ENCODE measurements at regions not wholly inside any gene's neighbourhood (a gene's known extent, or its start where the extent isn't known, plus 50 kb on each side); places are given as distances from the start of the nearest gene placed in this dataset.

DNA sequence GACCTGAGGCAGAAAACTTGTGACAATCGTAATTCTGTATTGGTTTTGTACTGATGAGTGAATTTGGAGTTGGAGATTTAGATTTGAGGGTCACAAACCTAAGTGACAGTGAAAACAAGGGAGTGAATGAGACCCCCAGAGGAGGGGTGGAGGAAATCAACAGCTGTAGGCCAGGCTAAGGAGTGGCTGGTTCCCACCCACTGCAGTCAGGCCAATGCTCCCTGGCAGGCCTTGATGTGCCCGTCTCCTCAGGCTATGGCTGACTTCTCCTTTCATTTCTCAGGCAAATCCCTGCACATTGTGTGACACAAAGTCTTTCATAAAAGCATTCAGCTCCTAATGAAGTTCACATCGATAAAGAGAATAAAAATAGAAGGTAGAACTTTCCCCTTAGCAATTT lies 557.6 kb downstream of the CETN3 start:
- Mint-ChIP-seq H3K27me3 (ENCODE audit: low read depth, unreplicated experiment) (no peaks in the 10 kb centered on the region), H3K27ac (ENCODE audit: unreplicated experiment) (no peak overlapping the region), H3K36me3 (ENCODE audit: low read depth, unreplicated experiment) (no peaks in the 10 kb centered on the region), H3K4me3 (ENCODE audit: unreplicated experiment) (no peak overlapping the region), H3K9me3 (ENCODE audit: unreplicated experiment) (no peaks in the 10 kb centered on the region), H3K4me1 (ENCODE audit: low read depth, unreplicated experiment) (peaks cover 6% of the 10 kb centered on the region)
- Histone ChIP-seq H3K27me3 (ENCODE audit: insufficient read depth, low read length) (no peaks in the 10 kb centered on the region), H3K4me1 (ENCODE audit: insufficient read depth, low read length) (no peaks in the 10 kb centered on the region), H3K36me3 (ENCODE audit: insufficient read depth, low read length) (no peaks in the 10 kb centered on the region), H3K4me2 (ENCODE audit: low read length) (no peak overlapping the region), H3K27ac (ENCODE audit: low read depth, low read length) (no peak overlapping the region), H4K20me1 (ENCODE audit: insufficient read depth, low read length) (no peaks in the 10 kb centered on the region), H2AFZ (ENCODE audit: low read depth, low read length) (no peak overlapping the region), H3K79me2 (ENCODE audit: insufficient read depth, low read length) (no peaks in the 10 kb centered on the region), H3K4me3 (ENCODE audit: insufficient read depth, low read depth, low read length) (no peak overlapping the region), H3K9me3 (ENCODE audit: insufficient read depth, low read depth, low read length) (no peaks in the 10 kb centered on the region), H3K9ac (ENCODE audit: low read length) (no peak overlapping the region)
- FAIRE-seq (no peak), DNase-seq (ENCODE audit: low read depth) (no peak)
- TF ChIP-seq EZH2 (IDR thresholded peaks at IDR 0.05; ENCODE audit: insufficient read depth, low read length): no peak
- TF ChIP-seq, protein P1, sequence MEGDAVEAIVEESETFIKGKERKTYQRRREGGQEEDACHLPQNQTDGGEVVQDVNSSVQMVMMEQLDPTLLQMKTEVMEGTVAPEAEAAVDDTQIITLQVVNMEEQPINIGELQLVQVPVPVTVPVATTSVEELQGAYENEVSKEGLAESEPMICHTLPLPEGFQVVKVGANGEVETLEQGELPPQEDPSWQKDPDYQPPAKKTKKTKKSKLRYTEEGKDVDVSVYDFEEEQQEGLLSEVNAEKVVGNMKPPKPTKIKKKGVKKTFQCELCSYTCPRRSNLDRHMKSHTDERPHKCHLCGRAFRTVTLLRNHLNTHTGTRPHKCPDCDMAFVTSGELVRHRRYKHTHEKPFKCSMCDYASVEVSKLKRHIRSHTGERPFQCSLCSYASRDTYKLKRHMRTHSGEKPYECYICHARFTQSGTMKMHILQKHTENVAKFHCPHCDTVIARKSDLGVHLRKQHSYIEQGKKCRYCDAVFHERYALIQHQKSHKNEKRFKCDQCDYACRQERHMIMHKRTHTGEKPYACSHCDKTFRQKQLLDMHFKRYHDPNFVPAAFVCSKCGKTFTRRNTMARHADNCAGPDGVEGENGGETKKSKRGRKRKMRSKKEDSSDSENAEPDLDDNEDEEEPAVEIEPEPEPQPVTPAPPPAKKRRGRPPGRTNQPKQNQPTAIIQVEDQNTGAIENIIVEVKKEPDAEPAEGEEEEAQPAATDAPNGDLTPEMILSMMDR (IDR thresholded peaks at IDR 0.05; ENCODE audit: insufficient read depth, low read depth, low read length): no peak

DNA sequence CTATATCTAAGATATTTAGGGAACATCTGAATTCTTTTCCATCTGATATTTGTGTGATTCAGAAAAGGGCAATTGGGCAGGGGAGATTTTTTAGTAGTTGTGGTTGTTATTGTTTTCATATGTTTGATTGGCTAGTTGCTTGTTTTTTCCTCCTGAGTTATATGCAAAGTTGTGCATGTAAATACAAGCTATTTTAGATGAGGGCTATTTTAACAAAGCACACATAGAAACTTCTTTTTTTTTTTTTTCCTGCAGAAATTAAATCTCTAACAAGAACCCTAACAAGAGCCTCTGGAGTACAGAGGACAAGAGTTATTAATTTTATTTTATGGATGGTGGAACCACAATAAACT lies 559.1 kb downstream of the CETN3 start:
- Histone ChIP-seq H3K4me3 (ENCODE audit: insufficient read depth, low read depth, low read length) (no peak overlapping the region), H3K4me2 (ENCODE audit: low read length) (no peak overlapping the region), H3K79me2 (ENCODE audit: insufficient read depth, low read length) (no peaks in the 10 kb centered on the region), H3K27me3 (ENCODE audit: insufficient read depth, low read length) (no peaks in the 10 kb centered on the region), H4K20me1 (ENCODE audit: insufficient read depth, low read length) (no peaks in the 10 kb centered on the region), H3K4me1 (ENCODE audit: insufficient read depth, low read length) (no peaks in the 10 kb centered on the region), H3K9me3 (ENCODE audit: insufficient read depth, low read depth, low read length) (no peaks in the 10 kb centered on the region), H3K36me3 (ENCODE audit: insufficient read depth, low read length) (no peaks in the 10 kb centered on the region), H2AFZ (ENCODE audit: low read depth, low read length) (no peak overlapping the region), H3K9ac (ENCODE audit: low read length) (no peak overlapping the region), H3K27ac (ENCODE audit: low read depth, low read length) (no peak overlapping the region)
- DNase-seq (ENCODE audit: low read depth): no peak
- H3K27ac Mint-ChIP-seq (ENCODE audit: unreplicated experiment): no peak overlapping the region
- no peak for TF ChIP-seq EZH2 (IDR thresholded peaks at IDR 0.05; ENCODE audit: insufficient read depth, low read length)
- peaks cover 6% of the 10 kb centered on the region for H3K4me1 Mint-ChIP-seq (ENCODE audit: low read depth, unreplicated experiment)
- H3K27me3 Mint-ChIP-seq (ENCODE audit: low read depth, unreplicated experiment): no peaks in the 10 kb centered on the region
- no peaks in the 10 kb centered on the region for H3K9me3 Mint-ChIP-seq (ENCODE audit: unreplicated experiment)
- no peak overlapping the region for H3K4me3 Mint-ChIP-seq (ENCODE audit: unreplicated experiment)
- FAIRE-seq: no peak
- no peaks in the 10 kb centered on the region for H3K36me3 Mint-ChIP-seq (ENCODE audit: low read depth, unreplicated experiment)

DNA sequence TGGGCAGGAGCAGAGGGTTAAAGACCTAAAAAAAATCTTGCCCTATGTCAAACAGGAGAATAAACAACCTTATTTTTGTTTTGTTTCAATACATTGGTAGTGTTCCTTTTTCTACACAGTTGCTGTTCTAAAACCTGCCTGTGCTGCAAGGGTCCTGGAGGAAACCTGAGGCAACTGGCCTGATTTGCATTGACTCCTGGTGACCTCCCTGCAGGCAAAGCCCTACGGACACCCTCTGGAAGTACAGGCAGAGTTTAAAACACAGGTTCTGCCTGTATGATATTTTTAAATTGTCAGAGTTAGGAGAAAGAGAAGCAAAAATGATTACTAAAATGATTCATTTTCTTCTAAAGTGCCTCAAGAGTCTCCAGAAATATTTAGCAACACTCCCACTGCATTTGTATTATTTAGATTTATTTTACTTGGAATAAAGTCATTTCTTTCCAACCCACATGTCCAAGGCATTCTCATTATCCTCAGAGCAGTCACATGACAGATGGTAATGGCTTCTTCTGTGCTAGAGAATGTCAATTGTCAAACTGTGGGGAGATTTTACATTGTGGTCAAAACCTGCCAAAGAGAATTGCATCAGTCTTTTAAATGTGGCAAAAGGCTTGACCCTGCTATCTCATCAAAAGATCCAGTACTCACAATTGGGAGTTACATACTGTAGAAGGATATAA lies 559.6 kb downstream of the CETN3 start:
- no peaks in the 10 kb centered on the region for H3K36me3 ChIP-seq (ENCODE audit: insufficient read depth, low read length)
- H3K79me2 ChIP-seq (ENCODE audit: insufficient read depth, low read length): no peaks in the 10 kb centered on the region
- peaks cover 8% of the 10 kb centered on the region for H3K4me1 Mint-ChIP-seq (ENCODE audit: low read depth, unreplicated experiment)
- no peaks in the 10 kb centered on the region for H3K27me3 ChIP-seq (ENCODE audit: insufficient read depth, low read length)
- no peak overlapping the region for H3K4me2 ChIP-seq (ENCODE audit: low read length)
- H3K9me3 ChIP-seq (ENCODE audit: insufficient read depth, low read depth, low read length): no peaks in the 10 kb centered on the region
- FAIRE-seq (no peak), DNase-seq (ENCODE audit: low read depth) (peak; percentile 70)
- TF ChIP-seq, protein P1 (IDR thresholded peaks at IDR 0.05; ENCODE audit: insufficient read depth, low read depth, low read length): no peak
- TF ChIP-seq EZH2 (IDR thresholded peaks at IDR 0.05; ENCODE audit: insufficient read depth, low read length): no peak
- no peak overlapping the region for H3K27ac Mint-ChIP-seq (ENCODE audit: unreplicated experiment)
- no peak overlapping the region for H3K27ac ChIP-seq (ENCODE audit: low read depth, low read length)
- H3K9ac ChIP-seq (ENCODE audit: low read length): no peak overlapping the region
- no peaks in the 10 kb centered on the region for H3K4me1 ChIP-seq (ENCODE audit: insufficient read depth, low read length)
- H3K27me3 Mint-ChIP-seq (ENCODE audit: low read depth, unreplicated experiment): no peaks in the 10 kb centered on the region
- H3K4me3 ChIP-seq (ENCODE audit: insufficient read depth, low read depth, low read length): no peak overlapping the region
- H3K4me3 Mint-ChIP-seq (ENCODE audit: unreplicated experiment): no peak overlapping the region
- no peaks in the 10 kb centered on the region for H3K9me3 Mint-ChIP-seq (ENCODE audit: unreplicated experiment)
- no peak overlapping the region for H2AFZ ChIP-seq (ENCODE audit: low read depth, low read length)
- H3K36me3 Mint-ChIP-seq (ENCODE audit: low read depth, unreplicated experiment): no peaks in the 10 kb centered on the region
- no peaks in the 10 kb centered on the region for H4K20me1 ChIP-seq (ENCODE audit: insufficient read depth, low read length)
